HG02588 (cell line): ENCODE measurements at regions not wholly inside any gene's neighbourhood (a gene's known extent, or its start where the extent isn't known, plus 50 kb on each side); places are given as distances from the start of the nearest gene placed in this dataset.
"Not testable (repeated sequence)": the region's sequence is repeated elsewhere in the genome, so short reads cannot be mapped to it uniquely, and the experiment has no call there.

Experiments
- ATAC-seq: cut with Tn5 transposase; IDR thresholded peaks from one replicate; pipeline ENCODE4 v1.9.1; 2021; ENCODE audit warnings: mild to moderate bottlenecking, moderate library complexity; ENCODE audit not compliant: unreplicated experiment

- ATAC-seq: no peak
These were observed 52.2 kb downstream of the CALML3 start for GRCh38 chr10:5576780-5577624.

- ATAC-seq: not testable (repeated sequence)
These were observed 55.3 kb downstream of the CALML3 start for GRCh38 chr10:5580038-5580428.

GRCh38 chr10:5581670-5582566 lies 57.2 kb downstream of the CALML3 start:
- peak; percentile 49 for ATAC-seq

GRCh38 chr10:5582736-5583135 lies 58.0 kb downstream of the CALML3 start:
- ATAC-seq: no peak

GRCh38 chr10:5583525-5584175 lies 58.9 kb downstream of the CALML3 start:
- ATAC-seq: peak; percentile 39

GRCh38 chr10:5584895-5585516 lies 60.2 kb downstream of the CALML3 start:
- ATAC-seq: peak; percentile 62

GRCh38 chr10:5585517-5586206 lies 60.9 kb downstream of the CALML3 start:
- ATAC-seq: no peak

GRCh38 chr10:5587151-5588079 lies 62.7 kb downstream of the CALML3 start:
- ATAC-seq: no peak

- ATAC-seq: no peak
These were observed 63.3 kb downstream of the CALML3 start for GRCh38 chr10:5588080-5588453.

GRCh38 chr10:5588603-5589002 lies 63.8 kb downstream of the CALML3 start:
- no peak for ATAC-seq
